ENCODE measurements at regions not wholly inside any gene's neighbourhood (a gene's known extent, or its start where the extent isn't known, plus 50 kb on each side); places are given as distances from the start of the nearest gene placed in this dataset.

DNA sequence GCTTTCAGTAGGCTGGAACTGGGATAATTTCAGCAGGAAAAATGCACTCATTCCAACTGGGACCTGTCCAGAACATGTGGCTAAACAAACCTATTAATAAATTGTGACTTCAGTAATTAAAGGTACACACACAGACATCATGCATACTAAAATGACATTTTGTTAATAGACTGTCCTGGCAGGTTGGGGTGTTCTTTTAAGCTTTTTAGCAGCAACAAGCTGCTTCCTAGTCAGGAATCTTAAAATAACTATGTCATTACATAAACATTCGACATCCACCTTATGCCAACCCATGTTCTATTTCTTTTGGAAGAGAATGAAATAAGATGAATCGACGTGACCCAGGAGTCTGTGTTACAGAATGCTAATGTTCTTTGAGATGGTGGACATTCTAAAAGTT is 435.7 kb downstream of the TXNL1 start:
- H3K36me3 ChIP-seq = no peaks in the 10 kb centered on the region
- H3K27me3 Mint-ChIP-seq (ENCODE audit: insufficient read depth, low read depth) = peaks cover 5% of the 10 kb centered on the region
- H3K9ac ChIP-seq = no peak overlapping the region
- H3K27ac ChIP-seq = no peak overlapping the region
- DNase-seq (ENCODE audit: low spot score) = no peak
- peaks cover 10% of the 10 kb centered on the region for H3K4me1 Mint-ChIP-seq
- H3K27me3 ChIP-seq = no peaks in the 10 kb centered on the region
- H3K4me2 ChIP-seq = no peak overlapping the region
- TF ChIP-seq EZH2 (IDR thresholded peaks at IDR 0.05) (no peak), EZH2phosphoT487 (IDR thresholded peaks at IDR 0.05) (no peak)
- TF ChIP-seq, protein P1, sequence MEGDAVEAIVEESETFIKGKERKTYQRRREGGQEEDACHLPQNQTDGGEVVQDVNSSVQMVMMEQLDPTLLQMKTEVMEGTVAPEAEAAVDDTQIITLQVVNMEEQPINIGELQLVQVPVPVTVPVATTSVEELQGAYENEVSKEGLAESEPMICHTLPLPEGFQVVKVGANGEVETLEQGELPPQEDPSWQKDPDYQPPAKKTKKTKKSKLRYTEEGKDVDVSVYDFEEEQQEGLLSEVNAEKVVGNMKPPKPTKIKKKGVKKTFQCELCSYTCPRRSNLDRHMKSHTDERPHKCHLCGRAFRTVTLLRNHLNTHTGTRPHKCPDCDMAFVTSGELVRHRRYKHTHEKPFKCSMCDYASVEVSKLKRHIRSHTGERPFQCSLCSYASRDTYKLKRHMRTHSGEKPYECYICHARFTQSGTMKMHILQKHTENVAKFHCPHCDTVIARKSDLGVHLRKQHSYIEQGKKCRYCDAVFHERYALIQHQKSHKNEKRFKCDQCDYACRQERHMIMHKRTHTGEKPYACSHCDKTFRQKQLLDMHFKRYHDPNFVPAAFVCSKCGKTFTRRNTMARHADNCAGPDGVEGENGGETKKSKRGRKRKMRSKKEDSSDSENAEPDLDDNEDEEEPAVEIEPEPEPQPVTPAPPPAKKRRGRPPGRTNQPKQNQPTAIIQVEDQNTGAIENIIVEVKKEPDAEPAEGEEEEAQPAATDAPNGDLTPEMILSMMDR (IDR thresholded peaks at IDR 0.05) = no peak
- H3K27ac Mint-ChIP-seq = no peak overlapping the region
- no peaks in the 10 kb centered on the region for H3K36me3 Mint-ChIP-seq
- no peak overlapping the region for H3K4me3 Mint-ChIP-seq
- H3K9me3 Mint-ChIP-seq = no peaks in the 10 kb centered on the region
- H3K4me3 ChIP-seq = no peak overlapping the region
- H3K79me2 ChIP-seq (ENCODE audit: low read depth) = no peaks in the 10 kb centered on the region
- no peaks in the 10 kb centered on the region for H3K4me1 ChIP-seq
- H2AFZ ChIP-seq (replicated peaks) = no peak overlapping the region
- H4K20me1 ChIP-seq (ENCODE audit: low read depth) = no peaks in the 10 kb centered on the region
- no peaks in the 10 kb centered on the region for H3F3A ChIP-seq (ENCODE audit: low read depth)
- no peaks in the 10 kb centered on the region for H3K9me3 ChIP-seq (ENCODE audit: low read depth)

DNA sequence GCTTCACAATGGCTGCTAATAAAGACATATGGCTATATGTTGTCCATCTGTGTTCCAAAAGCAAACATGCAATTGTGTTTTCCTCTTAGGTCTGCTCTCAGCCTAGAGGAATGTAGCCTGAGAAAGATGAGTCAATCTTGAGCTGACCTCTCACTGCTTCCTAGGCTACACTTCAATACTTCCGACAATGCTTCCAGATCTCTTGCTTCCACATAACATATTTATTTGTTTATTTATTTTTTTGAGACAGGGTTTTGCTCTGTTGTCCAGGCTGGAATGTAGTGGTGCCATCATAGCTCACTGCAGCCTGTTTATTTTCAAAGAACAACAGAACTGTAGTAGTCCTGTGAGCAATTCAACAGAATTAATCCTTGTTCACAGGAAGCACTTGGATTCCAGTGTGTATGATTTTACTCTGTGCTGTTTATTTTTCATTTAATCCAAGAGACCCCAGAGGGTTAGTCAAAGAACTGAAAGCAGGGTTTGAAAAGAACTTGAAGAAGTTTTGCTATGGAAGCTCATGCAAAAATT is 437.9 kb downstream of the TXNL1 start:
- no peaks in the 10 kb centered on the region for H3K79me2 ChIP-seq (ENCODE audit: low read depth)
- no peaks in the 10 kb centered on the region for H3K36me3 Mint-ChIP-seq
- no peak overlapping the region for H3K27ac Mint-ChIP-seq
- H3K36me3 ChIP-seq = no peaks in the 10 kb centered on the region
- H3K4me3 Mint-ChIP-seq = no peak overlapping the region
- H3K4me2 ChIP-seq = no peak overlapping the region
- H3K27me3 Mint-ChIP-seq (ENCODE audit: insufficient read depth, low read depth) = peaks cover 5% of the 10 kb centered on the region
- H2AFZ ChIP-seq (replicated peaks) = no peak overlapping the region
- H3K9me3 ChIP-seq (ENCODE audit: low read depth) = no peaks in the 10 kb centered on the region
- no peaks in the 10 kb centered on the region for H3K4me1 ChIP-seq
- H3K4me1 Mint-ChIP-seq = peaks cover 10% of the 10 kb centered on the region
- no peaks in the 10 kb centered on the region for H3K27me3 ChIP-seq
- TF ChIP-seq EZH2 (IDR thresholded peaks at IDR 0.05) (no peak), EZH2phosphoT487 (IDR thresholded peaks at IDR 0.05) (no peak)
- TF ChIP-seq, protein P1 (IDR thresholded peaks at IDR 0.05) = no peak
- no peak overlapping the region for H3K27ac ChIP-seq
- H3K9me3 Mint-ChIP-seq = no peaks in the 10 kb centered on the region
- no peak for DNase-seq (ENCODE audit: low spot score)
- H3K9ac ChIP-seq = no peak overlapping the region
- no peaks in the 10 kb centered on the region for H3F3A ChIP-seq (ENCODE audit: low read depth)
- H3K4me3 ChIP-seq = no peak overlapping the region
- no peaks in the 10 kb centered on the region for H4K20me1 ChIP-seq (ENCODE audit: low read depth)

DNA sequence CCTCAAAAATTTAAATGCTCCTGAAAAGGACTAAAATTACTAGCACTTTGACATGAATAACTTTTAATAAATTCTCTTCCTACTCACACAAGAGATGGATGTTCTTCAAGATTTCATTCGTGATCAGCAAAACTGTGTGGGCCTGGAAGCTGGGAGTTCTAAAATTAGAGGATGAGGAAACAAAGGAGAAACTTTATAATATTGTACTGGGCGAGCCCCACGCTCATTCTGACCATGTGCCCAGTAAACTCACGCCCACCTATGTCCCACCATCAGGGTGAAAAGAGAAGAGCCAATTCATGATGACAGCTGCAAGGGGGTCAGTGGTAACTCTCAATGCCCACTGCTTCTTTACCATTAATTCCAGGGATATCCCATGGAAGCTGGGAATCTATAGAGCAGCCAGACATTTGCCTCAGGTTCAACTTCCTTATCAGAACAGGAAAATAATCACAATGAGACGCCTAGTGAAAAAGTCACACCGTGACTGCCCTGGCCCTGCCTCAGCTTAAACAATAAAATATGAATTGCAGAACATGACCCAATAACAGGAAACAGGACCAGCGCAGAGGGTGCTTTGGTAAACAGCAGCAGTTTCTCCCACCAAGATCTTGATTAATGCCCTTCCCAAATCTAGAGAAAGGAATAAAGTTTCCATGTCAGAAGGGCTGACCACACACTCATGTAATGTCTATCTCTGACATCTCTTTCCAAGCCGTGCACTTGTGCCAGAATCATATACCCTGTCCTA is 438.6 kb downstream of the TXNL1 start:
- TF ChIP-seq EZH2 (IDR thresholded peaks at IDR 0.05) (no peak), EZH2phosphoT487 (IDR thresholded peaks at IDR 0.05) (no peak)
- TF ChIP-seq, protein P1 (IDR thresholded peaks at IDR 0.05) = no peak
- H3K4me1 ChIP-seq = no peaks in the 10 kb centered on the region
- no peaks in the 10 kb centered on the region for H3K79me2 ChIP-seq (ENCODE audit: low read depth)
- no peak for DNase-seq (ENCODE audit: low spot score)
- no peaks in the 10 kb centered on the region for H3K27me3 ChIP-seq
- Mint-ChIP-seq H3K27ac (no peak overlapping the region), H3K36me3 (no peaks in the 10 kb centered on the region), H3K9me3 (no peaks in the 10 kb centered on the region), H3K4me1 (peaks cover 10% of the 10 kb centered on the region), H3K4me3 (no peak overlapping the region), H3K27me3 (ENCODE audit: insufficient read depth, low read depth) (peaks cover 5% of the 10 kb centered on the region)
- H3K9ac ChIP-seq = no peak overlapping the region
- no peaks in the 10 kb centered on the region for H3K9me3 ChIP-seq (ENCODE audit: low read depth)
- no peak overlapping the region for H3K27ac ChIP-seq
- no peaks in the 10 kb centered on the region for H3F3A ChIP-seq (ENCODE audit: low read depth)
- H3K36me3 ChIP-seq = no peaks in the 10 kb centered on the region
- no peaks in the 10 kb centered on the region for H4K20me1 ChIP-seq (ENCODE audit: low read depth)
- no peak overlapping the region for H3K4me2 ChIP-seq
- H2AFZ ChIP-seq (replicated peaks) = no peak overlapping the region
- H3K4me3 ChIP-seq = no peak overlapping the region
